PC-9 (cell line): ENCODE measurements at regions not wholly inside any gene's neighbourhood (a gene's known extent, or its start where the extent isn't known, plus 50 kb on each side); places are given as distances from the start of the nearest gene placed in this dataset.

Experiments
- BruUV-seq: library from RNA; stranded (reverse); fragments of 400-500 nt; replicated peaks from 2 replicates; lab custom pipeline; 2021; lab: Mats Ljungman, UMichigan
- CTCF ChIA-PET: fragments of 300-600 bp; sonication (Branson Sonifier 250); formaldehyde crosslinking; loops from one replicate; lab custom pipeline; 2022; ENCODE audit warnings: antibody characterized with exemption; lab: Charles Lee
- POLR2A ChIA-PET: fragments of 300-600 bp; sonication (Branson Sonifier 250); formaldehyde crosslinking; loops from one replicate; lab custom pipeline; 2022; ENCODE audit warnings: antibody characterized with exemption; ENCODE audit not compliant: unreplicated experiment; lab: Charles Lee
- DNase-seq, 2 experiments: peaks; one replicate each; pipeline versions ENCODE4 v3.0.0 to v3.0.0-alpha.2; 2015 to 2022; ENCODE audit warnings: mixed read lengths in 1 of 2
- H2AFZ ChIP-seq: fragments of 200-600 bp; sonication (generic); 2 replicates; pipeline ENCODE4 v1.8.1; 2017; ENCODE audit warnings: antibody characterized with exemption
- H3F3A ChIP-seq: fragments of 200-600 bp; sonication (generic); 2 replicates; pipeline ENCODE4 v1.8.1; 2017; ENCODE audit warnings: antibody characterized with exemption, mild to moderate bottlenecking, low read depth; ENCODE audit not compliant: insufficient read depth
- H3K27ac ChIP-seq: fragments of 200-600 bp; sonication (generic); 2 replicates; pipeline ENCODE4 v1.6.1; 2016; ENCODE audit warnings: mixed run types
- H3K27me3 ChIP-seq: fragments of 200-600 bp; sonication (generic); 2 replicates; pipeline ENCODE4 v1.6.1; 2016; ENCODE audit warnings: low read depth, mixed run types; ENCODE audit not compliant: insufficient read depth
- H3K36me3 ChIP-seq: fragments of 200-600 bp; sonication (generic); 2 replicates; pipeline ENCODE4 v1.6.1; 2016; ENCODE audit warnings: low read depth, mixed run types
- H3K4me1 ChIP-seq: fragments of 200-600 bp; sonication (generic); replicated peaks from 2 replicates; pipeline ENCODE4 v1.6.1; 2016; ENCODE audit warnings: mixed run types; ENCODE audit not compliant: insufficient read depth
- H3K4me2 ChIP-seq: fragments of 200-600 bp; sonication (generic); 2 replicates; pipeline ENCODE4 v1.6.1; 2017; ENCODE audit warnings: mixed run types
- H3K4me3 ChIP-seq: fragments of 200-600 bp; sonication (generic); 2 replicates; pipeline ENCODE4 v1.6.1; 2016; ENCODE audit warnings: mixed run types
- H3K79me2 ChIP-seq: fragments of 200-600 bp; sonication (generic); 2 replicates; pipeline ENCODE4 v1.6.1; 2017; ENCODE audit warnings: low read depth, mixed run types
- H3K9me2 ChIP-seq: fragments of 200-600 bp; sonication (generic); 2 replicates; pipeline ENCODE4 v1.8.1; 2017; ENCODE audit warnings: mild to moderate bottlenecking; ENCODE audit not compliant: insufficient read depth
- H3K9me3 ChIP-seq: fragments of 200-600 bp; sonication (generic); 2 replicates; pipeline ENCODE4 v1.8.1; 2016; ENCODE audit warnings: low read depth; ENCODE audit not compliant: insufficient read depth
- H4K20me1 ChIP-seq: fragments of 200-600 bp; sonication (generic); 2 replicates; pipeline ENCODE4 v1.8.1; 2017; ENCODE audit not compliant: insufficient read depth
- CTCF ChIP-seq: fragments of 200-600 bp; sonication (generic); conservative IDR thresholded peaks from 2 replicates; pipeline ENCODE4 v1.6.1; 2017; ENCODE audit warnings: mixed run types, antibody characterized with exemption, mild to moderate bottlenecking, moderate library complexity
- EZH2 ChIP-seq: fragments of 200-600 bp; sonication (generic); IDR thresholded peaks from 2 replicates; pipeline ENCODE4 v1.8.0; 2017; ENCODE audit warnings: antibody characterized with exemption, low read depth
- intact Hi-C: fragments of 100-400 bp; cut with micrococcal nuclease; formaldehyde crosslinking; loops from one replicate; pipeline ENCODE4 v1.10.0; 2022; ENCODE audit not compliant: unreplicated experiment

DNA sequence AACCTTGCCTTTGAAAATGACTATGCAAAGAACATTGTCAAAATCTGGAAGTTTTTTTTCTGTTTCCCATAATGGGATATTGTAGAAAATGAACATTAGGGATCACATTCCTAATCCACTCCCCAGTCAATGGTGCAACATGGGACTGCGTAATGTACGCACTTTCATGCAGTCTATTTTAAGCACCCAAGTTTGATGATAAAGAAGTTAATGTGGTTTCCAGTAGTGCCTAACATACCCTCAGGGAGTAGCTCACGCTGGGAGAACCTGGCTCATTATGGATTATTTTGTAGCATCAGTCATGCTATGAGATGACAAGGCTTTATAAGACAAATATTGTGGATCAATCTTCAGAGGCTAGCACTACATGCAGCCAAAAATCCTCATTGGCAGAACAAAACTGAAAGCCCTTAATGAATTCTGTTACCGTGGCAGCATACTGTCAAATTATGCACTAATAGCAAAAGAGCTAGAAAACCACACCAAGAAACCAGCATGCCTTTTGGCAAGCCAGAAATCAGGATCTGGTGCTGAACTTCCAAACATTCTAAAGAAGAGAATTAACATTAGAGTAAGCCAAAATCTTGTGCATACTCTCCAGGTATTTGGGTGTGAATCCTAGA lies 1392.8 kb upstream of the TENM3 start:
- Histone ChIP-seq H3K36me3 (no peaks in the 10 kb centered on the region), H4K20me1 (no peaks in the 10 kb centered on the region), H3K9me3 (no peaks in the 10 kb centered on the region), H3F3A (no peaks in the 10 kb centered on the region), H3K79me2 (no peaks in the 10 kb centered on the region), H3K4me1 (no peaks in the 10 kb centered on the region), H3K27me3 (no peaks in the 10 kb centered on the region), H3K9me2 (no peaks in the 10 kb centered on the region), H3K27ac (no peak overlapping the region), H2AFZ (no peak overlapping the region), H3K4me3 (no peak overlapping the region), H3K4me2 (no peak overlapping the region)
- ChIA-PET CTCF (no interaction called here), POLR2A (no interaction called here)
- no peak for TF ChIP-seq CTCF
- no peak for TF ChIP-seq EZH2
- DNase-seq = no peak
- BruUV-seq = no TSS peak
- intact Hi-C loops = no loop called here

GRCh38 chr4:180852738-180853137 lies 1390.5 kb upstream of the TENM3 start:
- no TSS peak for BruUV-seq
- no peaks in the 10 kb centered on the region for H3K9me3 ChIP-seq
- ChIA-PET POLR2A (no interaction called here), CTCF (no interaction called here)
- no peaks in the 10 kb centered on the region for H3K79me2 ChIP-seq
- H2AFZ ChIP-seq = no peak overlapping the region
- no peak overlapping the region for H3K4me2 ChIP-seq
- no peaks in the 10 kb centered on the region for H3K27me3 ChIP-seq
- H4K20me1 ChIP-seq = no peaks in the 10 kb centered on the region
- no peak for TF ChIP-seq CTCF
- no peak for TF ChIP-seq EZH2
- intact Hi-C loops = no loop called here
- no peaks in the 10 kb centered on the region for H3K9me2 ChIP-seq
- no peak for DNase-seq
- no peak overlapping the region for H3K27ac ChIP-seq
- H3K36me3 ChIP-seq = no peaks in the 10 kb centered on the region
- no peaks in the 10 kb centered on the region for H3F3A ChIP-seq
- no peak overlapping the region for H3K4me3 ChIP-seq
- no peaks in the 10 kb centered on the region for H3K4me1 ChIP-seq

- no TSS peak for BruUV-seq
- Histone ChIP-seq H3K4me1 (no peaks in the 10 kb centered on the region), H3K9me3 (no peaks in the 10 kb centered on the region), H3K79me2 (no peaks in the 10 kb centered on the region), H3K4me3 (no peak overlapping the region), H4K20me1 (no peaks in the 10 kb centered on the region), H3K27ac (no peak overlapping the region), H3K4me2 (no peak overlapping the region), H3K9me2 (no peaks in the 10 kb centered on the region), H3K36me3 (no peaks in the 10 kb centered on the region), H3F3A (no peaks in the 10 kb centered on the region), H3K27me3 (no peaks in the 10 kb centered on the region), H2AFZ (no peak overlapping the region)
- no peak for TF ChIP-seq EZH2
- no peak for TF ChIP-seq CTCF
- no peak for DNase-seq
- CTCF ChIA-PET = no interaction called here
- intact Hi-C loops = no loop called here
- POLR2A ChIA-PET = no interaction called here
These were observed 1388.0 kb upstream of the TENM3 start for GRCh38 chr4:180855184-180855583.
